CD14-positive monocyte (primary cell): ENCODE measurements at regions not wholly inside any gene's neighbourhood (a gene's known extent, or its start where the extent isn't known, plus 50 kb on each side); places are given as distances from the start of the nearest gene placed in this dataset.

Source experiments
- DNase-seq, 3 donors: peaks; one replicate each; pipeline ENCODE4 v3.0.0-alpha.2; 2011 to 2022
- H2AFZ ChIP-seq: 2 replicates; pipeline ENCODE4 v1.6.0; 2012; ENCODE audit warnings: mild to moderate bottlenecking, low read depth, low read length, inconsistent platforms; ENCODE audit not compliant: insufficient read depth, poor library complexity, severe bottlenecking
- H3K27ac ChIP-seq, 2 donors: 1 replicate in 1 of 2; 2 replicates in 1 of 2; pipeline ENCODE4 v1.5.1; 2012 to 2013; ENCODE audit warnings: low read length in 2 of 2, control low read depth in 1 of 2, inconsistent platforms in 1 of 2, low read depth in 1 of 2, mild to moderate bottlenecking in 1 of 2
- H3K27me3 ChIP-seq, 2 donors: one replicate each; pipeline versions ENCODE4 v1.6.0 to v1.6.1; 2011 to 2013; ENCODE audit warnings: low read length in 2 of 2; ENCODE audit not compliant: control insufficient read depth in 2 of 2, insufficient read depth in 2 of 2
- H3K36me3 ChIP-seq, 2 donors: replicated peaks in 1 of 2; 1 replicate in 1 of 2; 2 replicates in 1 of 2; pipeline versions ENCODE4 v1.5.1 to v1.6.1; 2012 to 2013; ENCODE audit warnings: low read length in 2 of 2, control low read depth in 1 of 2, inconsistent platforms in 1 of 2, mild to moderate bottlenecking in 1 of 2; ENCODE audit not compliant: insufficient read depth in 2 of 2, control insufficient read depth in 1 of 2
- H3K4me1 ChIP-seq, 2 donors: 1 replicate in 1 of 2; 2 replicates in 1 of 2; pipeline versions ENCODE4 v1.5.1 to v1.6.1; 2012 to 2013; ENCODE audit warnings: low read length in 2 of 2, control low read depth in 1 of 2, inconsistent platforms in 1 of 2, mild to moderate bottlenecking in 1 of 2, moderate library complexity in 1 of 2; ENCODE audit not compliant: insufficient read depth in 2 of 2, control insufficient read depth in 1 of 2
- H3K4me2 ChIP-seq: replicated peaks from 2 replicates; pipeline ENCODE3; 2012; ENCODE audit warnings: low read length, moderate library complexity, mild to moderate bottlenecking; ENCODE audit not compliant: poor library complexity, severe bottlenecking; ENCODE audit errors: extremely low read depth
- H3K4me3 ChIP-seq, 3 experiments: fragments of 200-600 bp in 1 of 3; sonication (generic) in 1 of 3; replicated peaks in 1 of 3; 1 replicate in 2 of 3; 2 replicates in 1 of 3; pipeline ENCODE4 v1.5.1; 2011 to 2013; ENCODE audit warnings: low read length in 3 of 3, mild to moderate bottlenecking in 3 of 3, control low read depth in 2 of 3, low read depth in 2 of 3, inconsistent platforms in 1 of 3, moderate library complexity in 1 of 3
- H3K79me2 ChIP-seq: 2 replicates; pipeline ENCODE4 v1.6.0; 2012; ENCODE audit warnings: mild to moderate bottlenecking, control low read depth, inconsistent platforms, low read length, moderate library complexity; ENCODE audit not compliant: insufficient read depth
- H3K9ac ChIP-seq: 2 replicates; pipeline ENCODE4 v1.6.0; 2017; ENCODE audit warnings: low read length, mild to moderate bottlenecking; ENCODE audit not compliant: insufficient read depth, poor library complexity, severe bottlenecking
- H3K9me3 ChIP-seq, 2 donors: replicated peaks in 1 of 2; 1 replicate in 1 of 2; 2 replicates in 1 of 2; pipeline versions ENCODE4 v1.5.1 to v1.6.1; 2012 to 2013; ENCODE audit warnings: low read length in 2 of 2, control low read depth in 1 of 2; ENCODE audit not compliant: control insufficient read depth in 1 of 2, insufficient read depth in 1 of 2
- H4K20me1 ChIP-seq: 2 replicates; pipeline ENCODE4 v1.6.0; 2012; ENCODE audit warnings: mild to moderate bottlenecking, low read length, control low read depth, moderate library complexity; ENCODE audit not compliant: insufficient read depth
- H3K27ac Mint-ChIP-seq, 7 donors: one replicate each; pipeline ENCODE4 v1.8.0; 2020; ENCODE audit warnings: mild to moderate bottlenecking in 7 of 7, mixed read lengths in 7 of 7, moderate library complexity in 6 of 7, inconsistent platforms in 2 of 7
- H3K27me3 Mint-ChIP-seq, 3 donors: one replicate each; pipeline ENCODE4 v1.8.0; 2021 to 2022; ENCODE audit warnings: low read depth in 3 of 3, mild to moderate bottlenecking in 3 of 3, mixed read lengths in 3 of 3, moderate library complexity in 3 of 3, inconsistent platforms in 1 of 3
- H3K36me3 Mint-ChIP-seq, 2 donors: one replicate each; pipeline ENCODE4 v1.8.0; 2020; ENCODE audit warnings: mixed read lengths in 2 of 2, inconsistent platforms in 1 of 2, mild to moderate bottlenecking in 1 of 2
- H3K4me1 Mint-ChIP-seq: one replicate; pipeline ENCODE4 v1.8.0; 2020; ENCODE audit warnings: mild to moderate bottlenecking, mixed read lengths
- H3K4me3 Mint-ChIP-seq, 2 donors: one replicate each; pipeline ENCODE4 v1.8.0; 2020; ENCODE audit warnings: mild to moderate bottlenecking in 2 of 2, mixed read lengths in 2 of 2, moderate library complexity in 1 of 2
- H3K9me3 Mint-ChIP-seq, 7 donors: one replicate each; pipeline ENCODE4 v1.8.0; 2020 to 2022; ENCODE audit warnings: mixed read lengths in 7 of 7, mild to moderate bottlenecking in 6 of 7, moderate library complexity in 6 of 7, inconsistent platforms in 2 of 7
- WGBS: methylation state at CpG from one replicate; pipeline ENCODE4 v1.1.5; 2013; ENCODE audit warnings: missing lambda C conversion rate; ENCODE audit not compliant: insufficient coverage; 5-methylcytosine and 5-hydroxymethylcytosine counted together
- intact Hi-C, 2 donors: fragments of 100-400 bp; cut with micrococcal nuclease; formaldehyde crosslinking; loops; one replicate each; pipeline versions ENCODE4 v1.15.0 to v1.15.1; 2023
- TF ChIP-seq, protein P1 (sequence below): fragments of 200-600 bp; IDR thresholded peaks from one replicate; pipeline ENCODE4 v1.8.0; 2022; ENCODE audit warnings: antibody characterized with exemption, mild to moderate bottlenecking

DNA sequence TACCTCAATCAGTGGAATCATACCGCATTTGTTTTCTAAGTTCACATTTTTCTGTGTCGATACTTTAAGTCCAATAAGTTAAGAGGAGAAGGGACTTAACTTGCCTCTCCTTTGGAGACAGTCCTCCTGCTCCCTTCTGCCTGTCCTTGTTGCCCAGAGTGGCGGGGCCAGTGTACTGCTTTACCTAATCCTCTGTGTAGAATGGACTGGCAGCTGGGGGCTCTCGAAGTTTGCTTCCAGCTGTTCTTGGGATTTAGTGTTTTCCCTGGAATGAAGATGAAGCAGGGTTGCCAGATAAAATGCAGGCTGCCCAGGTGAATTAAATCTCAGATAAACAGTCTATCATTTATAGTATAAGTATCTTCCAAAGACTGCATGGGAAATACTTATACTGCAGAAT is 287.6 kb upstream of the C2CD4B start:
- intact Hi-C loops = no loop called here
- Histone ChIP-seq H4K20me1 (no peaks in the 10 kb centered on the region), H3K4me1 (no peaks in the 10 kb centered on the region), H3K4me3 (no peak overlapping the region), H3K27ac (no peak overlapping the region), H3K27me3 (no peaks in the 10 kb centered on the region), H3K79me2 (no peaks in the 10 kb centered on the region), H3K36me3 (no peaks in the 10 kb centered on the region), H2AFZ (no peak overlapping the region), H3K9ac (no peak overlapping the region), H3K4me2 (no peak overlapping the region), H3K9me3 (no peaks in the 10 kb centered on the region)
- TF ChIP-seq, protein P1, sequence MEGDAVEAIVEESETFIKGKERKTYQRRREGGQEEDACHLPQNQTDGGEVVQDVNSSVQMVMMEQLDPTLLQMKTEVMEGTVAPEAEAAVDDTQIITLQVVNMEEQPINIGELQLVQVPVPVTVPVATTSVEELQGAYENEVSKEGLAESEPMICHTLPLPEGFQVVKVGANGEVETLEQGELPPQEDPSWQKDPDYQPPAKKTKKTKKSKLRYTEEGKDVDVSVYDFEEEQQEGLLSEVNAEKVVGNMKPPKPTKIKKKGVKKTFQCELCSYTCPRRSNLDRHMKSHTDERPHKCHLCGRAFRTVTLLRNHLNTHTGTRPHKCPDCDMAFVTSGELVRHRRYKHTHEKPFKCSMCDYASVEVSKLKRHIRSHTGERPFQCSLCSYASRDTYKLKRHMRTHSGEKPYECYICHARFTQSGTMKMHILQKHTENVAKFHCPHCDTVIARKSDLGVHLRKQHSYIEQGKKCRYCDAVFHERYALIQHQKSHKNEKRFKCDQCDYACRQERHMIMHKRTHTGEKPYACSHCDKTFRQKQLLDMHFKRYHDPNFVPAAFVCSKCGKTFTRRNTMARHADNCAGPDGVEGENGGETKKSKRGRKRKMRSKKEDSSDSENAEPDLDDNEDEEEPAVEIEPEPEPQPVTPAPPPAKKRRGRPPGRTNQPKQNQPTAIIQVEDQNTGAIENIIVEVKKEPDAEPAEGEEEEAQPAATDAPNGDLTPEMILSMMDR = no peak
- Mint-ChIP-seq H3K27me3 (peaks cover 0 to 3% (median 1%) of the 10 kb centered on the region in 3 donors), H3K4me1 (no peaks in the 10 kb centered on the region), H3K27ac (no peak overlapping the region), H3K9me3 (no peaks in the 10 kb centered on the region), H3K4me3 (no peak overlapping the region), H3K36me3 (no peaks in the 10 kb centered on the region)
- 89% methylated on average over 1 of the region's 4 CpGs for WGBS
- DNase-seq = no peak

DNA sequence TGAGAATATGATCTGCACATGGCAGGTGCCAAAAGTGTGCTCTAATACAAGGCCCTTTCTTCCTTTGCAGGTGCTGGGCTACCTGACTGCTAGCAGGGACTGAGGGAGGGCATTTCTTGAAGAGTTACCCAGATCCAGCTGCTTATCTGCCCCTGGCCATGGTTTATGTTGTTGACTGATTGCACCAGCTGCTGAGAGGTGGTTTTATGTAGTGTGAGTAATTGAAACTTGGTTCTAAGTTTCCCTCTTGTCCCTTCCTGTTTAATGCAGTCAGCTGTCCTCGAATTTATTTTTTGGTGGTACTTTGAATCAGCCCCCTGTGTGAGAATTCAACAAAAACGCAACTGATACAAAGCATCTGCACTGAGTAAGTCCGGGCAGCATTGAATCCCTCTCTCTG is 288.3 kb upstream of the C2CD4B start:
- no peaks in the 10 kb centered on the region for H3K4me1 ChIP-seq
- no peaks in the 10 kb centered on the region for H3K27me3 ChIP-seq
- no peaks in the 10 kb centered on the region for H3K36me3 Mint-ChIP-seq
- peaks cover 0 to 3% (median 1%) of the 10 kb centered on the region in 3 donors for H3K27me3 Mint-ChIP-seq
- H3K36me3 ChIP-seq = no peaks in the 10 kb centered on the region
- H3K4me3 Mint-ChIP-seq = no peak overlapping the region
- H3K9ac ChIP-seq = no peak overlapping the region
- no peaks in the 10 kb centered on the region for H3K9me3 ChIP-seq
- H3K9me3 Mint-ChIP-seq = no peaks in the 10 kb centered on the region
- no peak for DNase-seq
- TF ChIP-seq, protein P1 = no peak
- no peak overlapping the region for H3K27ac Mint-ChIP-seq
- no peaks in the 10 kb centered on the region for H4K20me1 ChIP-seq
- H3K4me2 ChIP-seq = no peak overlapping the region
- H3K27ac ChIP-seq = no peak overlapping the region
- H2AFZ ChIP-seq = no peak overlapping the region
- no peaks in the 10 kb centered on the region for H3K79me2 ChIP-seq
- 88% methylated on average over 3 of the region's 3 CpGs for WGBS
- no peaks in the 10 kb centered on the region for H3K4me1 Mint-ChIP-seq
- intact Hi-C loops = no loop called here
- H3K4me3 ChIP-seq = no peak overlapping the region
